ACC112 (cell line): ENCODE measurements at regions not wholly inside any gene's neighbourhood (a gene's known extent, or its start where the extent isn't known, plus 50 kb on each side); places are given as distances from the start of the nearest gene placed in this dataset.

Source experiments
- H2AFZ ChIP-seq: fragments of 200-600 bp; sonication (generic); one replicate; pipeline ENCODE4 v1.6.0; 2017; ENCODE audit warnings: antibody characterized with exemption, low read length; ENCODE audit not compliant: unreplicated experiment
- H3K27ac ChIP-seq: fragments of 200-600 bp; sonication (generic); 2 replicates; pipeline ENCODE4 v1.5.1; 2014; ENCODE audit warnings: low read depth, mild to moderate bottlenecking, antibody characterized with exemption, low read length, moderate library complexity
- H3K27me3 ChIP-seq: fragments of 200-600 bp; sonication (generic); 2 replicates; pipeline ENCODE4 v1.6.1; 2014; ENCODE audit warnings: mild to moderate bottlenecking, antibody characterized with exemption, low read length, moderate library complexity, mixed read lengths; ENCODE audit not compliant: insufficient read depth
- H3K36me3 ChIP-seq: fragments of 200-600 bp; sonication (generic); 2 replicates; pipeline ENCODE4 v1.6.1; 2016; ENCODE audit warnings: mild to moderate bottlenecking, antibody characterized with exemption, low read length, moderate library complexity, mixed read lengths; ENCODE audit not compliant: insufficient read depth
- H3K4me1 ChIP-seq: fragments of 200-600 bp; sonication (generic); one replicate; pipeline ENCODE4 v1.6.1; 2016; ENCODE audit warnings: low read length, mixed read lengths; ENCODE audit not compliant: insufficient read depth, unreplicated experiment, control insufficient read depth
- H3K4me3 ChIP-seq: fragments of 200-600 bp; sonication (generic); 2 replicates; pipeline ENCODE4 v1.5.1; 2014; ENCODE audit warnings: mild to moderate bottlenecking, low read depth, low read length
- H3K79me2 ChIP-seq: fragments of 200-600 bp; sonication (generic); one replicate; pipeline ENCODE4 v1.6.0; 2016; ENCODE audit warnings: low read length; ENCODE audit not compliant: control insufficient read depth, unreplicated experiment, insufficient read depth

DNA sequence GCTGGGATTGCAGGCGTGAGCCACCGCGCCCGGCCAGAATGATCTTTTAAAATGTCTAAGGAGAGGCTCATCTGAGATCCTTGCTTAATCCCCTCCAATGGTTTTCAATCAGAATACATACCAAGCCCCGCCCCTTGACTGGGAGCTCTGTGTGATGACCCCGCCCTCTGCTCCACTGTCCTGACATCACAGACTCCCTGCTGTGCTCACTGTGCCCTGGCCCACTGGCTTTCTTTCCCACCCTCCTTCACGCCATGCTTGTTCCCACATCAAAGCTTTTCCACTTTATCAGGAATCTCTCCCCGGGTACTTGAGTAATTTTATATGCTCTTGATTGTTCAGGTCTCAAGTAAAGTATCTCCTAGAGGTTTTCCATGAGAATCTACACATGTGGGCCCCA is 762.3 kb upstream of the ID2 start:
- Histone ChIP-seq H3K36me3 (no peaks in the 10 kb centered on the region), H3K27me3 (no peaks in the 10 kb centered on the region), H3K27ac (no peak overlapping the region), H3K4me1 (peaks cover 4% of the 10 kb centered on the region), H2AFZ (no peak overlapping the region), H3K4me3 (no peak overlapping the region), H3K79me2 (no peaks in the 10 kb centered on the region)

DNA sequence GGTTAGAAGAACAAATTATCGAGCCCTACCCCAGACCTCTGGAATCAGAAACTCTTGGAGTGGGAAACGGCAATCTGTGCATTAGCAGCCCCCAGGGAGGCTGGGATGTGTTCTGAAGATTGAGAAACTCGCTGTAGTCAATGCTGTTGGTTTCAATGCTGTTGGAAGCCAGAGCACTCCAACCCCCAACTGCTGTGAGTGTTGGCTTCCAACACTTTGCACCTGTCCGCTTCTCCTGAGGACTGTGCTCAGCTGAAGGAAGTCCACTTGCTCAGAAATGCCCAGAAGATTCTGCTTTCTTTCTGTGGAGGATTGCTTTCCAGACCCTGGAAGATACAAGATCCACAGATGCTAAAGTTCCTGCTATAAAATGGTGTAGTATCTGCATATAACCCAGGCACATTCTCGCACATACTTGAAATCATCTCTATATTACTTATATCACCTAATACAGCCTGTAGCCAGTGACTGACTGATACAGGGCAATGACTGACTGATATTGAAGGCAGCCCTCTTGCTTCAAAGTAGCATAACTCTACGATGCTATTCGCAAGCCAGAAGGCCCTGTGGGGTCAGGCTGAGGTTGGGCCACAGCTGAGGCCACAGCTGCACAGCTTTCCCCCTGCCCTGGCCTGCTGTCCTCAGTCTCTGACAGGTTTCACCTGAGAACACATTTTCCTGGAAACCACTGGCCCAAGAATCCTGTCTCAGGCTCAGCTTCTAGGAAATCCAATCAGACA is 757.7 kb upstream of the ID2 start:
- no peaks in the 10 kb centered on the region for H3K36me3 ChIP-seq
- H3K79me2 ChIP-seq = no peaks in the 10 kb centered on the region
- H3K27ac ChIP-seq = no peak overlapping the region
- no peaks in the 10 kb centered on the region for H3K4me1 ChIP-seq
- no peak overlapping the region for H2AFZ ChIP-seq
- H3K4me3 ChIP-seq = no peak overlapping the region
- no peaks in the 10 kb centered on the region for H3K27me3 ChIP-seq

- no peaks in the 10 kb centered on the region for H3K27me3 ChIP-seq
- H3K36me3 ChIP-seq = no peaks in the 10 kb centered on the region
- H3K79me2 ChIP-seq = no peaks in the 10 kb centered on the region
- H3K27ac ChIP-seq = no peak overlapping the region
- H2AFZ ChIP-seq = no peak overlapping the region
- no peak overlapping the region for H3K4me3 ChIP-seq
- no peaks in the 10 kb centered on the region for H3K4me1 ChIP-seq
Observed at GRCh38 chr2:7925506-7925905, 756.4 kb upstream of the ID2 start.

DNA sequence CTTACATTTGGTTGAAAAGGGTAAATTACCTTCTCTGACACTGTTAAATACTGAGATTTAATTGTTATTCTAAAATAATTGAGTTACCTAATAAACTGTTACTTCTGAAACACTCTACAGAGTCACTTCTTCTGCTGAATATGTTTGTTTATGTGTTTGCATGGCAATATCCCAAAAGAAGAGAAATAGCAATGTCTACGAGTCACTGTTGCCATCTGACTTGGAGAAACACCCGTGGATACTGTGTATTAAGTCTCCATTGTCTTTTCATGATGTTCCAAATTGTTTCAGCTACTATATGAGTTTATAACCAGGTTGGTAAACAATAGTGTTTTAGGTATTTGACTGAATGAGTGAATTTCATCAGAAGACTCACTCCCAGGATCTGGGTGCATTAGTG is 754.2 kb upstream of the ID2 start:
- Histone ChIP-seq H2AFZ (no peak overlapping the region), H3K4me1 (no peaks in the 10 kb centered on the region), H3K79me2 (no peaks in the 10 kb centered on the region), H3K27me3 (no peaks in the 10 kb centered on the region), H3K27ac (no peak overlapping the region), H3K4me3 (no peak overlapping the region), H3K36me3 (no peaks in the 10 kb centered on the region)

DNA sequence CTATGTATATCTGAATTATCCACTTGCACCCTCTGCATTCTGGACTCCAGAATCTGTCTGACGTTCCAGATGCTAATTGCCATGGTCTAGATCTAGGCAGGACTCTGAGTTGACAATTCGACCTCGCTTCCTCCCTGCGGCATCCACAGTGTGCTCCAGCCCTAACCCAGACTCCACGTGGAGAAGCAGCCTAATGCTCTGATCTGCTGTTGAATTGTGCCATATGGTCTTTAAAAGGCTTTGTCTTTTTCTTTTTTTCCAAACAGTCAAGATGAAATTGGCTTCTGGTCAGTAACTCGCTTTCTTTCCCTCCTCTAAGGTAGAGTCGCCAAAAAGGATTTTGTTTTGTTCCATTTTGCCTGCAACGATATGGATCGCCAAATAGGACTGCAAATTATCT is 752.6 kb upstream of the ID2 start:
- no peaks in the 10 kb centered on the region for H3K36me3 ChIP-seq
- no peak overlapping the region for H3K27ac ChIP-seq
- H3K4me1 ChIP-seq = no peaks in the 10 kb centered on the region
- no peaks in the 10 kb centered on the region for H3K27me3 ChIP-seq
- no peaks in the 10 kb centered on the region for H3K79me2 ChIP-seq
- H3K4me3 ChIP-seq = no peak overlapping the region
- H2AFZ ChIP-seq = no peak overlapping the region

DNA sequence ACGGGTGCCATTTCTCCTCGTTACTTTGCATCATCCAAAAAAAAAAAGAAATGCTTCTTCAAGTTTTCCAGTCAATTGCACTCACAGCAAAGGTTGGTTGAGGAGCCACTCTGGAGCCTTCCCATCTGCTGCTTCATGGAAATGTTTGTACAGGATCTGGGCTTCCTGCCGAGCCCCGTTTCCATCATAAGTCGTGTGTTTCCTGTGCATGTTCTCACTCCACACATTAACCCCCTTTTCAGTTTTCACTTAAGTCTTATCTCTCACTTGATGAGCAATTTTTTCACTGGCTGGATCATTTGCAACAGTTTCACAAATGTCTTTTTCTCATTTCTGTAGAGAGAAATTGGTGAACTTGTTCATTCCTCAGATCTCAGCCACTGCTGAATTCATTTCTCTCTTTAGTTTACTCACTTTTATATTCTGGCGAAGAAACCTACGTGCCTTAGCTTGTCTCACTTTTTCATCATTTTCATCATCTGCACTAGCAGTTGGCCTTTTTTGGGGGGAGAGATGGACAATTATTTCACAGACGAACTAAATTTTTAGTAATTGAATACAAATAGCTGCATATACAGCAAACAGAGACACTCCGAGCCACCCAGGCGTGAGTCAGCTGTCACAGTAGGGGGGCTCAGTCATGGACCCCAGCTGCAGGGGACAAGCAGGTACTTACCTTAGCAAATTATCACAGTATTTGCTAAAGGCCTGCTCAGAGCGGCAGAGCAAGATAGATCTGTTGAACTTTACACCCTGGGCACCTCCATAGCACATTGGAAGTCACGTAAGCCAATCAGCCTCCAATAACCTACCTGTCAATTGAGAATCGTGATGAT is 750.8 kb upstream of the ID2 start:
- no peaks in the 10 kb centered on the region for H3K36me3 ChIP-seq
- H3K27ac ChIP-seq = no peak overlapping the region
- no peaks in the 10 kb centered on the region for H3K79me2 ChIP-seq
- no peak overlapping the region for H2AFZ ChIP-seq
- no peaks in the 10 kb centered on the region for H3K4me1 ChIP-seq
- no peak overlapping the region for H3K4me3 ChIP-seq
- H3K27me3 ChIP-seq = no peaks in the 10 kb centered on the region

DNA sequence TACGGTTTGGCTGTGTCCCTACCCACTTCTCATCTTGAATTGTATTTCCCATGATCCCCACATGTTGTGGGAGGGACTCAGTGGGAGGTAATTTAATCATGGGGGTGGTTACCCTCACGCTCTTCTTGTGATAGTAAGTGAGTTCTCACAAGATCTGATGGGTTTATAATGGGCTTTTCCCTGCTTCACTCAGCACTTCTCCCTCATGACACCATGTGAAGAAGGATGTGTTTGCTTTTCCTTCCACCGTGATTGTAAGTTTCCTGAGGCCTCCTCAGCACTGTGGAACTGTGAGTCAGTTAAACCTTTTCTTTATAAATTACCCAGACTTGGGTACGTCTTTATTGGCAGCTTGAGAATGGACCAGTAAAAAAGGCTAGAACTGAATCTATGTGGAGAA is 750.0 kb upstream of the ID2 start:
- H3K4me3 ChIP-seq = no peak overlapping the region
- H3K27ac ChIP-seq = no peak overlapping the region
- H3K36me3 ChIP-seq = no peaks in the 10 kb centered on the region
- H3K79me2 ChIP-seq = no peaks in the 10 kb centered on the region
- H3K4me1 ChIP-seq = no peaks in the 10 kb centered on the region
- no peak overlapping the region for H2AFZ ChIP-seq
- no peaks in the 10 kb centered on the region for H3K27me3 ChIP-seq

GRCh38 chr2:7933672-7934071 is 748.2 kb upstream of the ID2 start:
- no peaks in the 10 kb centered on the region for H3K79me2 ChIP-seq
- H3K4me1 ChIP-seq = no peaks in the 10 kb centered on the region
- no peaks in the 10 kb centered on the region for H3K27me3 ChIP-seq
- H3K36me3 ChIP-seq = no peaks in the 10 kb centered on the region
- H3K4me3 ChIP-seq = no peak overlapping the region
- no peak overlapping the region for H2AFZ ChIP-seq
- H3K27ac ChIP-seq = no peak overlapping the region

- Histone ChIP-seq H2AFZ (no peak overlapping the region), H3K4me3 (no peak overlapping the region), H3K4me1 (no peaks in the 10 kb centered on the region), H3K79me2 (no peaks in the 10 kb centered on the region), H3K27ac (no peak overlapping the region), H3K36me3 (no peaks in the 10 kb centered on the region), H3K27me3 (no peaks in the 10 kb centered on the region)
Observed at GRCh38 chr2:7934476-7934875, 747.4 kb upstream of the ID2 start.

DNA sequence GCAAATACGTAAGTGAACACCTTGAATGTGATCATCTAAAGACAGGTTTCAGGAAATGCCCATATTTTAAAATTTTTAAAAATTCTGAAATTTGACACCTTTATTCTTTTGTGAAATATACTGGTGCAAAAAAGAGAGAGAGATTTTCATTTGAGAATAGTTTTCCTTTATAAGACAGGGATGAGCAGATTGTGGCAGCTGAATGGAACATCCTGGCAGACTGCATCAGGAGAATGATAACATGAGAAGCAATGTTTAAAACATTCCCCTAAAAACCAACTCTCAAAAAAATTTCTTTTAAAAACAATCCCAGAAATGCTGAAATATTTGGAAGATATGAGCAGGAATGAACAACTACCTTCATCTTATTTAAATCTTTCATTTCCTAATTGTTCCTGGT is 744.8 kb upstream of the ID2 start:
- Histone ChIP-seq H3K36me3 (no peaks in the 10 kb centered on the region), H3K79me2 (no peaks in the 10 kb centered on the region), H3K27me3 (no peaks in the 10 kb centered on the region), H3K4me1 (no peaks in the 10 kb centered on the region), H3K27ac (no peak overlapping the region), H3K4me3 (no peak overlapping the region), H2AFZ (no peak overlapping the region)

DNA sequence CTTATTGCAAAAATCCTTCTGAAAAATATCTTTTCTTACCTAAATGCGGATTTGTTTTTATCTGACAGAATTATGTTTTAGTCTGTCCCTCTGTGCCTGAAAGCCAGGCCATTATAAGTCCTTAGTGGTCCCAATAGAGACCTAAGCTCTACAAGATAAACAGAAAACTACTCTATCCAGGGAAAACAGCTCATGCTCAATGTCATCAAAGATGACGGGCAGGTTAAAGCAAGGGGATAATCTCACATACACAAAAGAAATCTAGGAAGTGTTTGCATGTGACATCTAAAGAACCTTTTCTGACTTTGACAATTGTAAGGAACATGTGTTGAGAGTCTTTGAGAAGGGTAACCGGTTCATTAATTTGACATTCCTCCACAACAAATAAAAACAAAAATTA is 741.1 kb upstream of the ID2 start:
- Histone ChIP-seq H2AFZ (no peak overlapping the region), H3K4me3 (no peak overlapping the region), H3K4me1 (no peaks in the 10 kb centered on the region), H3K79me2 (no peaks in the 10 kb centered on the region), H3K27me3 (no peaks in the 10 kb centered on the region), H3K36me3 (no peaks in the 10 kb centered on the region), H3K27ac (no peak overlapping the region)
